Glomerular visceral epithelial cell (primary cell): ENCODE measurements at regions not wholly inside any gene's neighbourhood (a gene's known extent, or its start where the extent isn't known, plus 50 kb on each side); places are given as distances from the start of the nearest gene placed in this dataset.
"Not testable (repeated sequence)": the region's sequence is repeated elsewhere in the genome, so short reads cannot be mapped to it uniquely, and the experiment has no call there.

Experiments used
- DNase-seq: peaks from one replicate; pipeline ENCODE4 v3.0.0-alpha.2; 2016; ENCODE audit errors: extremely low spot score

DNA sequence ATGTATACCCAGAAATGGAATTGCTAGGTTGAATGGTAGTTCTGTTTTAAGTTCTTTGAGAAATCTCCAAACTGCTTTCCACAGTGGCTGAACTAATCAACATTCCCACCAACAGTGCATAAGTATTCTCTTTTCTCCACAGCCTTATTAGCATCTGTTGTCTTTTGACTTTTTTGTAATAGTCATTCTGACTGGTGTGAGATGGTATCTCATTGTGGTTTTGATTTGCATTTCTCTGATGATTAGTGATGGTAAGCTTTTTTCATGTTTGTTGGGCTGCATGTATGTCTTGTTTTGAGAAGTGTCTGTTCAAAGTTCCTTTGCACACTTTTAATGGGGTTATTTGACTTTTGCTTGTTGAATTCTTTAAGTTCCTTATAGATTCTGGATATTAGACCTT, 52.4 kb upstream of the EHHADH start:
- not testable (repeated sequence) for DNase-seq

DNA sequence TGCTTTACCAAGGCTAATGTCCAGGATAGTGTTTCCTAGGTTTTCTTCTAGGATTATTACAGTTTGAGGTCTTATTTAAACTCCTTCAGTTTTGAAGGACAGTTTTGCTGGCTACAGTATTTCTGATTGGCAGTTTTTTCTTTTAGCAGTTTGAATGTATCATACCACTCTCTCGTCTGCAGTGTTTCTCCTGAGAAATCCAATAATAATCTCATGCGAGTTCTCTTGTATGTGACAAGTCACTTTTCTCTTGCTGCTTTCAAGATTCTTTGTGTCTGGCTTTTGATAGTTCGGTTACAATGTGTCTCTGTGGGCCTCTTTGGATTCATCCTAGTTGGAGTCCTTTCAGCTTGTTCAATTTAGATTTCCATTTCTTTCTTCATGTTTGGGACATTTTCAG, 53.0 kb upstream of the EHHADH start:
- no peak for DNase-seq

DNA sequence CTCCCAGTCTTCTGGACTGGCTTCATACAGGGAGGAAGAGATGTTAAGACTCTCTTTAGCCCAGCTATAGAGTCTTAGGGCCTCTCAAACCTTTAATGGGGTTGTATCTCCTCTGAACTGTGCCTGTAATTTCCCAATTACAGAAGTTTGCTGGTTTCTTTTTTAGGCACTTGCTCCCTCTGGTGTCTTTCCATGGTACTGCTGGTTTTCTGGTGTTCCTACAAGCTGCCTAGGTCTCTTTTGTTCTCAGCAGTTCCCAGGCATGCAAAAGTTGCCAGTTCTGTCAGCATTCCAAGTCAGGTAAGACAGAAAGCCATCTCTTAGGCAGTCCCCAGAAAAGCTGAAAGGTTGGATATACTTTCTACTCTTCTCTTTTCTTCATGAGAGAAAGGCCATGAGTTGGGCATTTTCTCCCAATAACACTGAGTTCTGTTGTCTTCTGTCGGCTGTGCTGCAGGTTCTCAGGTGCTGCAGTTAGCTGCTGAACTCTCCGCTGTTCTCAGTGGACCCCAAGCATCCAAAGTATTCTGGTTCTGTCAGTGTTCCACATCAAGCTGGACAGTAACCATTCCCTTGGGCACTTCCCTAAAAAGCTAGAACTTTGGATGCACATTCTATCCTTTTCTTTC, 54.4 kb upstream of the EHHADH start:
- peak; percentile 63 for DNase-seq

DNA sequence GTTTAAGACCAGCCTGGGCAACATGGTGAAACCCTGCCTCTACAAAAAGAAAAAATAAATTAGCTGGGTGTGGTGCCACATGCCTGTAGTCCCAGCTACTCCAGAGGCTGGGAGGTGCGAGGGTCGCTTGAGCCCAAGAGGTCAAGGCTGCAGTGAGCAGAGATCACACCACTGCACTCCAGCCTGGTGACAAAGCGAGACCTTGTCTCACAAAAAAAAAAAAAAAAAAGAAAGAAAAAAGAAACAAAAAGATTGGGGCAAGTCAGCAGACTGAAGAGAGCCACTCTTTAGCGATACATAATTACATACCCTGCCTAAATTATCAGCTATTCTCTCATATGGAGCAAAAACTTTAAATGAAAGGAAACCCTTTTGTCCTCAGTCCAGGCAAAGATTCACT, 53.6 kb upstream of the MAP3K13 start:
- DNase-seq = no peak

DNA sequence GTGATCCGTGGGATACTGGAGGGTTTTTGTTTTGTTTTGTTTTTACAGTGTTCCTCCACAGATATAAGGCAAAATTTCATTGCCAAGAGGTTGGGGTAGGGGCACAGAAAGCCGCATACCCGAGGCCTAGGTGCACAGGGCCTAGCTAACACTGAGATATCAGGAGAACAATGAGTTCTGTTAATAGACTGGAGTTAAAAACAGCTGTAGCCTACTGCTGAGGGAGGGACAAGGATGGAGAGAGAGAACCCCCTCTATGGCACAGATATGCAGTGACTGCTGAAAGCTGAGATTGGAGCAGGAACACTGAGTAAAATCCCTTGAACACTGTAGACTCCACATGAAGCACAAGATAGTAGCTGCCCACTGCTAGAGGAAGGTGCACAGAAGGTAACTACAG, 53.1 kb upstream of the MAP3K13 start:
- DNase-seq = no peak

DNA sequence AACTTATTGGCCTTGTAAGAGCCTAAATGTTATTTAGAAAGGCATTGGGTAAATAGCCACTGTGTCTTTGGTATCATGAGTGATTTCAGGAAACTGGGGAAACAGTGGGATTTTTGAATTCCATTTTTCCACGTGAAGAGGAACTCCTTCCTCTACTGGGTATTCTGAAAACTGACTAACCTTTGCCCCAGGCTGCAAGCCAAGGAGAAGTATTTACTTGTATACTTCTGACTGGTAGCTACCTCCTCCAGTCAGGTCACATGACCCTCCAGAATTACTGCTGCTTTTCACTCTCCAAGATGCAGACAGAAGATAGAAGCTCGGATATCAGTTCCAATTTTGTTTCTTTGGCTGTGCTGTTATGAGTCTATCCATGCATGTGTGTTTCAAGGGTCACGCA, 50.9 kb upstream of the MAP3K13 start:
- no peak for DNase-seq
